ENCODE measurements at regions not wholly inside any gene's neighbourhood (a gene's known extent, or its start where the extent isn't known, plus 50 kb on each side); places are given as distances from the start of the nearest gene placed in this dataset.

GRCh38 chr13:99743094-99743493 lies 228.5 kb downstream of the ZIC5 start:
- TF ChIP-seq CTCF (CRISPR knock-in tag; IDR thresholded peaks at IDR 0.05) (no peak), ZNF777 (CRISPR knock-in tag; IDR thresholded peaks at IDR 0.05) (no peak), EP300 (IDR thresholded peaks at IDR 0.05; ENCODE audit: low read depth in 2 of 2, low read length in 2 of 2) (no peak), EP300 (CRISPR knock-in tag; IDR thresholded peaks at IDR 0.05; ENCODE audit: borderline replicate concordance) (no peak), ZNF740 (CRISPR knock-in tag; IDR thresholded peaks at IDR 0.05) (no peak)
